H9 (cell line): ENCODE measurements at regions not wholly inside any gene's neighbourhood (a gene's known extent, or its start where the extent isn't known, plus 50 kb on each side); places are given as distances from the start of the nearest gene placed in this dataset.

Experiments used
- DNase-seq: peaks from one replicate; pipeline ENCODE4 v3.0.0-alpha.2; 2017
- H2AFZ ChIP-seq: one replicate; pipeline ENCODE4 v1.6.1; 2013; ENCODE audit warnings: mild to moderate bottlenecking, low read length, control low read depth, moderate library complexity
- H2AK5ac ChIP-seq: 2 replicates; pipeline ENCODE4 v1.6.1; 2013; ENCODE audit warnings: low read length, control low read depth, mixed read lengths; ENCODE audit not compliant: insufficient read length
- H2BK120ac ChIP-seq: one replicate; pipeline ENCODE4 v1.6.1; 2013; ENCODE audit warnings: low read depth, mild to moderate bottlenecking, low read length, control low read depth, inconsistent platforms; ENCODE audit not compliant: poor library complexity, severe bottlenecking
- H2BK12ac ChIP-seq: 2 replicates; pipeline ENCODE4 v1.6.1; 2013; ENCODE audit warnings: low read length, control low read depth, mixed read lengths, low read depth; ENCODE audit not compliant: insufficient read length
- H2BK15ac ChIP-seq: 2 replicates; pipeline ENCODE4 v1.6.1; 2013; ENCODE audit warnings: low read depth, low read length, control low read depth
- H2BK20ac ChIP-seq: one replicate; pipeline ENCODE4 v1.6.1; 2013; ENCODE audit warnings: low read depth, mild to moderate bottlenecking, low read length, control low read depth, inconsistent platforms; ENCODE audit not compliant: poor library complexity, severe bottlenecking
- H2BK5ac ChIP-seq: 2 replicates; pipeline ENCODE4 v1.6.1; 2013; ENCODE audit warnings: low read length, control low read depth, mixed read lengths; ENCODE audit not compliant: insufficient read length
- H3K14ac ChIP-seq: 2 replicates; pipeline ENCODE4 v1.6.1; 2013; ENCODE audit warnings: low read length, control low read depth; ENCODE audit not compliant: insufficient read depth
- H3K18ac ChIP-seq: 2 replicates; pipeline ENCODE4 v1.6.1; 2013; ENCODE audit warnings: low read depth, mild to moderate bottlenecking, mixed read lengths, low read length, control low read depth; ENCODE audit not compliant: insufficient read length
- H3K23ac ChIP-seq: 2 replicates; pipeline ENCODE4 v1.6.1; 2013; ENCODE audit warnings: low read length, control low read depth, mixed read lengths, low read depth; ENCODE audit not compliant: insufficient read length
- H3K23me2 ChIP-seq: 2 replicates; pipeline ENCODE4 v1.6.1; 2013; ENCODE audit warnings: low read depth, mild to moderate bottlenecking, mixed read lengths, low read length, control low read depth; ENCODE audit not compliant: insufficient read length, poor library complexity, severe bottlenecking
- H3K27ac ChIP-seq: 2 replicates; pipeline ENCODE4 v1.5.1; 2013; ENCODE audit warnings: low read length, control low read depth, mixed read lengths, low read depth; ENCODE audit not compliant: insufficient read length
- H3K27me3 ChIP-seq: 2 replicates; pipeline ENCODE4 v1.6.1; 2013; ENCODE audit warnings: low read length, control low read depth, inconsistent platforms; ENCODE audit not compliant: insufficient read depth
- H3K4ac ChIP-seq: 2 replicates; pipeline ENCODE4 v1.6.1; 2013; ENCODE audit warnings: low read depth, mild to moderate bottlenecking, control low read depth, inconsistent platforms, low read length, moderate library complexity
- H3K4me1 ChIP-seq: 2 replicates; pipeline ENCODE4 v1.6.1; 2013; ENCODE audit warnings: low read length, control low read depth, inconsistent platforms; ENCODE audit not compliant: insufficient read depth
- H3K4me2 ChIP-seq: 2 replicates; pipeline ENCODE4 v1.6.1; 2013; ENCODE audit warnings: low read length, control low read depth, mixed read lengths; ENCODE audit not compliant: insufficient read length, insufficient read depth
- H3K56ac ChIP-seq: 2 replicates; pipeline ENCODE4 v1.6.1; 2013; ENCODE audit warnings: low read depth, mild to moderate bottlenecking, mixed read lengths, low read length, control low read depth; ENCODE audit not compliant: insufficient read length
- H3K79me1 ChIP-seq: 2 replicates; pipeline ENCODE4 v1.6.1; 2013; ENCODE audit warnings: low read depth, mild to moderate bottlenecking, moderate library complexity, low read length, control low read depth, inconsistent platforms; ENCODE audit not compliant: insufficient read depth, poor library complexity, severe bottlenecking
- H3K79me2 ChIP-seq: 2 replicates; pipeline ENCODE4 v1.6.1; 2013; ENCODE audit warnings: low read length, control low read depth, inconsistent platforms; ENCODE audit not compliant: insufficient read depth
- H3K9ac ChIP-seq: 2 replicates; pipeline ENCODE4 v1.6.1; 2013; ENCODE audit warnings: low read length, control low read depth, mixed read lengths; ENCODE audit not compliant: insufficient read length; ENCODE audit errors: extremely low read depth
- H3K9me3 ChIP-seq: one replicate; pipeline ENCODE4 v1.6.1; 2013; ENCODE audit warnings: low read depth, low read length, inconsistent platforms; ENCODE audit not compliant: control insufficient read depth
- H3T11ph ChIP-seq: one replicate; pipeline ENCODE4 v1.6.1; 2013; ENCODE audit warnings: mild to moderate bottlenecking, low read length, control low read depth, inconsistent platforms
- H4K20me1 ChIP-seq: one replicate; pipeline ENCODE4 v1.6.1; 2013; ENCODE audit not compliant: control insufficient read depth, insufficient read length, insufficient read depth
- H4K5ac ChIP-seq: 2 replicates; pipeline ENCODE4 v1.6.1; 2013; ENCODE audit warnings: low read depth, mild to moderate bottlenecking, mixed read lengths, low read length, control low read depth; ENCODE audit not compliant: insufficient read length
- H4K8ac ChIP-seq: replicated peaks from 2 replicates; pipeline ENCODE4 v1.6.1; 2013; ENCODE audit warnings: low read length, control low read depth, mixed read lengths, low read depth; ENCODE audit not compliant: insufficient read length
- H4K91ac ChIP-seq: 2 replicates; pipeline ENCODE4 v1.6.1; 2013; ENCODE audit warnings: low read depth, mild to moderate bottlenecking, moderate library complexity, mixed read lengths, low read length, control low read depth; ENCODE audit not compliant: insufficient read length
- H3K27ac Mint-ChIP-seq, 3 experiments: 2 replicates in 2 of 3; 3 replicates in 1 of 3; pipeline ENCODE4 v1.8.0; 2020 to 2021; ENCODE audit warnings: mixed read lengths in 3 of 3, mild to moderate bottlenecking in 1 of 3, moderate library complexity in 1 of 3
- H3K27me3 Mint-ChIP-seq: 2 replicates; pipeline ENCODE4 v1.8.0; 2021; ENCODE audit warnings: low read depth, mild to moderate bottlenecking, moderate library complexity, mixed read lengths
- H3K36me3 Mint-ChIP-seq, 3 experiments: 2 replicates in 2 of 3; 3 replicates in 1 of 3; pipeline ENCODE4 v1.8.0; 2020 to 2021; ENCODE audit warnings: low read depth in 3 of 3, mixed read lengths in 3 of 3; ENCODE audit not compliant: insufficient read depth in 1 of 3
- H3K4me1 Mint-ChIP-seq, 2 experiments: 2 replicates each; pipeline ENCODE4 v1.8.0; 2020; ENCODE audit warnings: mixed read lengths in 2 of 2
- H3K4me3 Mint-ChIP-seq, 2 experiments: 2 replicates in 1 of 2; 3 replicates in 1 of 2; pipeline ENCODE4 v1.8.0; 2020 to 2021; ENCODE audit warnings: mild to moderate bottlenecking in 2 of 2, mixed read lengths in 2 of 2, moderate library complexity in 1 of 2
- H3K9me3 Mint-ChIP-seq, 2 experiments: 2 replicates in 1 of 2; 3 replicates in 1 of 2; pipeline ENCODE4 v1.8.0; 2020; ENCODE audit warnings: mild to moderate bottlenecking in 2 of 2, mixed read lengths in 2 of 2, moderate library complexity in 1 of 2
- CTCF ChIP-seq: fragments of 200-600 bp; sonication (generic); conservative IDR thresholded peaks from 3 replicates; pipeline ENCODE4 v1.8.0; 2021; ENCODE audit warnings: antibody characterized with exemption, mild to moderate bottlenecking
- WGBS: extraction: QIAGEN DNeasy Blood & Tissue Kit; methylation state at CpG from one replicate; pipeline ENCODE4 v1.1.7; 2013; ENCODE audit warnings: missing lambda C conversion rate, low lambda C conversion rate, mixed read lengths; ENCODE audit not compliant: insufficient read length; ENCODE audit errors: extremely low coverage; 5-methylcytosine and 5-hydroxymethylcytosine counted together

GRCh38 chr4:10977534-10977933 is 293.0 kb upstream of the CLNK start:
- Histone ChIP-seq H3K4me2 (no peak overlapping the region), H3K23ac (no peak overlapping the region), H3K4ac (no peak overlapping the region), H3K79me1 (no peaks in the 10 kb centered on the region), H3K79me2 (no peaks in the 10 kb centered on the region), H4K20me1 (no peaks in the 10 kb centered on the region), H4K5ac (no peak overlapping the region), H2BK15ac (no peak overlapping the region), H3K4me1 (peaks cover 3% of the 10 kb centered on the region; the same call in 1 of the 2 replicates), H3K9me3 (no peaks in the 10 kb centered on the region), H3K27me3 (no peaks in the 10 kb centered on the region), H3K56ac (no peak overlapping the region), H2BK120ac (no peak overlapping the region), H2BK20ac (no peak overlapping the region), H3K23me2 (no peaks in the 10 kb centered on the region), H2BK5ac (no peak overlapping the region), H4K8ac (no peak overlapping the region), H3K18ac (no peak overlapping the region), H4K91ac (no peak overlapping the region), H3T11ph (no peak overlapping the region), H3K27ac (no peak overlapping the region), H2AK5ac (no peak overlapping the region), H2AFZ (no peak overlapping the region), H3K9ac (no peak overlapping the region), H2BK12ac (no peak overlapping the region), H3K14ac (no peak overlapping the region)
- peaks cover 10 to 17% of the 10 kb centered on the region in 2 experiments for H3K4me1 Mint-ChIP-seq
- H3K27me3 Mint-ChIP-seq, result peaks cover 17% of the 10 kb centered on the region
- H3K27ac Mint-ChIP-seq, result no peak overlapping the region
- TF ChIP-seq CTCF, result no peak
- DNase-seq, result no peak
- no CpG with 5 or more reads among the region's 2 CpGs for WGBS
- no peaks in the 10 kb centered on the region; a peak in 1 of 5 replicates for H3K9me3 Mint-ChIP-seq
- H3K4me3 Mint-ChIP-seq, result no peak overlapping the region
- no peaks in the 10 kb centered on the region for H3K36me3 Mint-ChIP-seq
